H9 (cell line): ENCODE measurements at regions not wholly inside any gene's neighbourhood (a gene's known extent, or its start where the extent isn't known, plus 50 kb on each side); places are given as distances from the start of the nearest gene placed in this dataset.

Experiments
- DNase-seq: peaks from one replicate; pipeline ENCODE4 v3.0.0-alpha.2; 2017
- H2AFZ ChIP-seq: one replicate; pipeline ENCODE4 v1.6.1; 2013; ENCODE audit warnings: mild to moderate bottlenecking, low read length, control low read depth, moderate library complexity
- H2AK5ac ChIP-seq: 2 replicates; pipeline ENCODE4 v1.6.1; 2013; ENCODE audit warnings: low read length, control low read depth, mixed read lengths; ENCODE audit not compliant: insufficient read length
- H2BK120ac ChIP-seq: one replicate; pipeline ENCODE4 v1.6.1; 2013; ENCODE audit warnings: low read depth, mild to moderate bottlenecking, low read length, control low read depth, inconsistent platforms; ENCODE audit not compliant: poor library complexity, severe bottlenecking
- H2BK12ac ChIP-seq: 2 replicates; pipeline ENCODE4 v1.6.1; 2013; ENCODE audit warnings: low read length, control low read depth, mixed read lengths, low read depth; ENCODE audit not compliant: insufficient read length
- H2BK15ac ChIP-seq: 2 replicates; pipeline ENCODE4 v1.6.1; 2013; ENCODE audit warnings: low read depth, low read length, control low read depth
- H2BK20ac ChIP-seq: one replicate; pipeline ENCODE4 v1.6.1; 2013; ENCODE audit warnings: low read depth, mild to moderate bottlenecking, low read length, control low read depth, inconsistent platforms; ENCODE audit not compliant: poor library complexity, severe bottlenecking
- H2BK5ac ChIP-seq: 2 replicates; pipeline ENCODE4 v1.6.1; 2013; ENCODE audit warnings: low read length, control low read depth, mixed read lengths; ENCODE audit not compliant: insufficient read length
- H3K14ac ChIP-seq: 2 replicates; pipeline ENCODE4 v1.6.1; 2013; ENCODE audit warnings: low read length, control low read depth; ENCODE audit not compliant: insufficient read depth
- H3K18ac ChIP-seq: 2 replicates; pipeline ENCODE4 v1.6.1; 2013; ENCODE audit warnings: low read depth, mild to moderate bottlenecking, mixed read lengths, low read length, control low read depth; ENCODE audit not compliant: insufficient read length
- H3K23ac ChIP-seq: 2 replicates; pipeline ENCODE4 v1.6.1; 2013; ENCODE audit warnings: low read length, control low read depth, mixed read lengths, low read depth; ENCODE audit not compliant: insufficient read length
- H3K23me2 ChIP-seq: 2 replicates; pipeline ENCODE4 v1.6.1; 2013; ENCODE audit warnings: low read depth, mild to moderate bottlenecking, mixed read lengths, low read length, control low read depth; ENCODE audit not compliant: insufficient read length, poor library complexity, severe bottlenecking
- H3K27ac ChIP-seq: 2 replicates; pipeline ENCODE4 v1.5.1; 2013; ENCODE audit warnings: low read length, control low read depth, mixed read lengths, low read depth; ENCODE audit not compliant: insufficient read length
- H3K27me3 ChIP-seq: 2 replicates; pipeline ENCODE4 v1.6.1; 2013; ENCODE audit warnings: low read length, control low read depth, inconsistent platforms; ENCODE audit not compliant: insufficient read depth
- H3K4ac ChIP-seq: 2 replicates; pipeline ENCODE4 v1.6.1; 2013; ENCODE audit warnings: low read depth, mild to moderate bottlenecking, control low read depth, inconsistent platforms, low read length, moderate library complexity
- H3K4me1 ChIP-seq: 2 replicates; pipeline ENCODE4 v1.6.1; 2013; ENCODE audit warnings: low read length, control low read depth, inconsistent platforms; ENCODE audit not compliant: insufficient read depth
- H3K4me2 ChIP-seq: 2 replicates; pipeline ENCODE4 v1.6.1; 2013; ENCODE audit warnings: low read length, control low read depth, mixed read lengths; ENCODE audit not compliant: insufficient read length, insufficient read depth
- H3K56ac ChIP-seq: 2 replicates; pipeline ENCODE4 v1.6.1; 2013; ENCODE audit warnings: low read depth, mild to moderate bottlenecking, mixed read lengths, low read length, control low read depth; ENCODE audit not compliant: insufficient read length
- H3K79me1 ChIP-seq: 2 replicates; pipeline ENCODE4 v1.6.1; 2013; ENCODE audit warnings: low read depth, mild to moderate bottlenecking, moderate library complexity, low read length, control low read depth, inconsistent platforms; ENCODE audit not compliant: insufficient read depth, poor library complexity, severe bottlenecking
- H3K79me2 ChIP-seq: 2 replicates; pipeline ENCODE4 v1.6.1; 2013; ENCODE audit warnings: low read length, control low read depth, inconsistent platforms; ENCODE audit not compliant: insufficient read depth
- H3K9ac ChIP-seq: 2 replicates; pipeline ENCODE4 v1.6.1; 2013; ENCODE audit warnings: low read length, control low read depth, mixed read lengths; ENCODE audit not compliant: insufficient read length; ENCODE audit errors: extremely low read depth
- H3K9me3 ChIP-seq: one replicate; pipeline ENCODE4 v1.6.1; 2013; ENCODE audit warnings: low read depth, low read length, inconsistent platforms; ENCODE audit not compliant: control insufficient read depth
- H3T11ph ChIP-seq: one replicate; pipeline ENCODE4 v1.6.1; 2013; ENCODE audit warnings: mild to moderate bottlenecking, low read length, control low read depth, inconsistent platforms
- H4K20me1 ChIP-seq: one replicate; pipeline ENCODE4 v1.6.1; 2013; ENCODE audit not compliant: control insufficient read depth, insufficient read length, insufficient read depth
- H4K5ac ChIP-seq: 2 replicates; pipeline ENCODE4 v1.6.1; 2013; ENCODE audit warnings: low read depth, mild to moderate bottlenecking, mixed read lengths, low read length, control low read depth; ENCODE audit not compliant: insufficient read length
- H4K8ac ChIP-seq: replicated peaks from 2 replicates; pipeline ENCODE4 v1.6.1; 2013; ENCODE audit warnings: low read length, control low read depth, mixed read lengths, low read depth; ENCODE audit not compliant: insufficient read length
- H4K91ac ChIP-seq: 2 replicates; pipeline ENCODE4 v1.6.1; 2013; ENCODE audit warnings: low read depth, mild to moderate bottlenecking, moderate library complexity, mixed read lengths, low read length, control low read depth; ENCODE audit not compliant: insufficient read length
- H3K27ac Mint-ChIP-seq, 3 experiments: 2 replicates in 2 of 3; 3 replicates in 1 of 3; pipeline ENCODE4 v1.8.0; 2020 to 2021; ENCODE audit warnings: mixed read lengths in 3 of 3, mild to moderate bottlenecking in 1 of 3, moderate library complexity in 1 of 3
- H3K27me3 Mint-ChIP-seq: 2 replicates; pipeline ENCODE4 v1.8.0; 2021; ENCODE audit warnings: low read depth, mild to moderate bottlenecking, moderate library complexity, mixed read lengths
- H3K36me3 Mint-ChIP-seq, 3 experiments: 2 replicates in 2 of 3; 3 replicates in 1 of 3; pipeline ENCODE4 v1.8.0; 2020 to 2021; ENCODE audit warnings: low read depth in 3 of 3, mixed read lengths in 3 of 3; ENCODE audit not compliant: insufficient read depth in 1 of 3
- H3K4me1 Mint-ChIP-seq, 2 experiments: 2 replicates each; pipeline ENCODE4 v1.8.0; 2020; ENCODE audit warnings: mixed read lengths in 2 of 2
- H3K4me3 Mint-ChIP-seq, 2 experiments: 2 replicates in 1 of 2; 3 replicates in 1 of 2; pipeline ENCODE4 v1.8.0; 2020 to 2021; ENCODE audit warnings: mild to moderate bottlenecking in 2 of 2, mixed read lengths in 2 of 2, moderate library complexity in 1 of 2
- H3K9me3 Mint-ChIP-seq, 2 experiments: 2 replicates in 1 of 2; 3 replicates in 1 of 2; pipeline ENCODE4 v1.8.0; 2020; ENCODE audit warnings: mild to moderate bottlenecking in 2 of 2, mixed read lengths in 2 of 2, moderate library complexity in 1 of 2
- WGBS: extraction: QIAGEN DNeasy Blood & Tissue Kit; methylation state at CpG from one replicate; pipeline ENCODE4 v1.1.7; 2013; ENCODE audit warnings: missing lambda C conversion rate, low lambda C conversion rate, mixed read lengths; ENCODE audit not compliant: insufficient read length; ENCODE audit errors: extremely low coverage; 5-methylcytosine and 5-hydroxymethylcytosine counted together
- TF ChIP-seq, protein P1 (sequence below): fragments of 200-600 bp; sonication (generic); conservative IDR thresholded peaks from 3 replicates; pipeline ENCODE4 v1.8.0; 2021; ENCODE audit warnings: antibody characterized with exemption, mild to moderate bottlenecking

- Histone ChIP-seq H2AFZ (no peak overlapping the region), H3K23me2 (no peaks in the 10 kb centered on the region), H3K79me2 (no peaks in the 10 kb centered on the region), H2BK5ac (no peak overlapping the region), H3K14ac (no peak overlapping the region), H3K18ac (no peak overlapping the region), H3K4ac (no peak overlapping the region), H3K9ac (no peak overlapping the region), H4K20me1 (no peaks in the 10 kb centered on the region), H3T11ph (no peak overlapping the region), H4K5ac (no peak overlapping the region), H3K23ac (no peak overlapping the region), H3K4me1 (no peaks in the 10 kb centered on the region; the same call in 1 of the 2 replicates), H3K27me3 (peaks cover 6% of the 10 kb centered on the region; the same call in 1 of the 2 replicates), H3K4me2 (no peak overlapping the region), H3K27ac (no peak overlapping the region), H2BK12ac (no peak overlapping the region), H4K91ac (no peak overlapping the region), H2BK15ac (no peak overlapping the region), H3K56ac (no peak overlapping the region), H2BK20ac (no peak overlapping the region), H3K9me3 (no peaks in the 10 kb centered on the region), H2BK120ac (no peak overlapping the region), H3K79me1 (no peaks in the 10 kb centered on the region), H4K8ac (no peak overlapping the region), H2AK5ac (no peak overlapping the region)
- peak; percentile 25 for DNase-seq
- Mint-ChIP-seq H3K9me3 (no peaks in the 10 kb centered on the region), H3K4me3 (peak overlapping the region in 1 of 2 experiments; percentile 42; a peak in 3 of 5 replicates), H3K27me3 (peaks cover 40% of the 10 kb centered on the region), H3K4me1 (peaks cover 23 to 29% of the 10 kb centered on the region in 2 experiments), H3K27ac (peak overlapping the region in 1 of 3 experiments; percentile 85; a peak in 1 of 7 replicates), H3K36me3 (no peaks in the 10 kb centered on the region)
- no CpG with 5 or more reads among the region's 13 CpGs for WGBS
- TF ChIP-seq, protein P1, sequence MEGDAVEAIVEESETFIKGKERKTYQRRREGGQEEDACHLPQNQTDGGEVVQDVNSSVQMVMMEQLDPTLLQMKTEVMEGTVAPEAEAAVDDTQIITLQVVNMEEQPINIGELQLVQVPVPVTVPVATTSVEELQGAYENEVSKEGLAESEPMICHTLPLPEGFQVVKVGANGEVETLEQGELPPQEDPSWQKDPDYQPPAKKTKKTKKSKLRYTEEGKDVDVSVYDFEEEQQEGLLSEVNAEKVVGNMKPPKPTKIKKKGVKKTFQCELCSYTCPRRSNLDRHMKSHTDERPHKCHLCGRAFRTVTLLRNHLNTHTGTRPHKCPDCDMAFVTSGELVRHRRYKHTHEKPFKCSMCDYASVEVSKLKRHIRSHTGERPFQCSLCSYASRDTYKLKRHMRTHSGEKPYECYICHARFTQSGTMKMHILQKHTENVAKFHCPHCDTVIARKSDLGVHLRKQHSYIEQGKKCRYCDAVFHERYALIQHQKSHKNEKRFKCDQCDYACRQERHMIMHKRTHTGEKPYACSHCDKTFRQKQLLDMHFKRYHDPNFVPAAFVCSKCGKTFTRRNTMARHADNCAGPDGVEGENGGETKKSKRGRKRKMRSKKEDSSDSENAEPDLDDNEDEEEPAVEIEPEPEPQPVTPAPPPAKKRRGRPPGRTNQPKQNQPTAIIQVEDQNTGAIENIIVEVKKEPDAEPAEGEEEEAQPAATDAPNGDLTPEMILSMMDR = no peak
Observed at GRCh38 chr14:103221781-103222358, 98.6 kb downstream of the TNFAIP2 start.
